H1 (cell line): ENCODE measurements at regions not wholly inside any gene's neighbourhood (a gene's known extent, or its start where the extent isn't known, plus 50 kb on each side); places are given as distances from the start of the nearest gene placed in this dataset.
"Not testable (repeated sequence)": the region's sequence is repeated elsewhere in the genome, so short reads cannot be mapped to it uniquely, and the experiment has no call there.

Experiments
- CTCF ChIA-PET: fragments of 300-600 bp; sonication (Branson Sonifier 250); formaldehyde crosslinking; loops from one replicate; lab custom pipeline; 2021; ENCODE audit not compliant: partially characterized antibody; lab: Charles Lee
- POLR2A ChIA-PET: fragments of 300-600 bp; sonication (Branson Sonifier 250); formaldehyde crosslinking; loops from one replicate; lab custom pipeline; 2021; ENCODE audit warnings: inconsistent platforms; ENCODE audit not compliant: partially characterized antibody; lab: Charles Lee
- DNase-seq, 2 experiments: peaks; one replicate each; pipeline versions ENCODE4 v3.0.0 to v3.0.0-alpha.2; 2010 to 2022; ENCODE audit warnings: low spot score in 2 of 2, low read depth in 1 of 2, mixed read lengths in 1 of 2
- FAIRE-seq: peaks from 2 replicates; lab custom pipeline; 2011; peaks lifted over from hg19 to GRCh38; lab: Jason Lieb, UNC
- H2AFZ ChIP-seq: 2 replicates; pipeline ENCODE4 v1.8.1; 2012; ENCODE audit warnings: low read length, inconsistent platforms
- H2AK5ac ChIP-seq: 2 replicates; pipeline ENCODE4 v1.6.1; 2013; ENCODE audit warnings: low read depth, low read length
- H2BK120ac ChIP-seq: replicated peaks from 2 replicates; pipeline ENCODE3; 2013; ENCODE audit warnings: low read depth, low read length, inconsistent platforms
- H2BK12ac ChIP-seq: 2 replicates; pipeline ENCODE4 v1.6.1; 2013; ENCODE audit warnings: low read depth, low read length
- H2BK15ac ChIP-seq: 2 replicates; pipeline ENCODE4 v1.6.1; 2013; ENCODE audit warnings: low read length
- H2BK20ac ChIP-seq: 2 replicates; pipeline ENCODE4 v1.6.1; 2013; ENCODE audit warnings: low read length
- H2BK5ac ChIP-seq: 2 replicates; pipeline ENCODE4 v1.6.1; 2013; ENCODE audit warnings: low read depth, low read length
- H3K14ac ChIP-seq: 2 replicates; pipeline ENCODE4 v1.6.1; 2013; ENCODE audit warnings: inconsistent platforms; ENCODE audit not compliant: insufficient read length
- H3K18ac ChIP-seq: 2 replicates; pipeline ENCODE4 v1.6.1; 2013; ENCODE audit warnings: low read length; ENCODE audit errors: extremely low read depth
- H3K23ac ChIP-seq: 2 replicates; pipeline ENCODE4 v1.6.1; 2013; ENCODE audit warnings: inconsistent platforms; ENCODE audit not compliant: insufficient read length
- H3K23me2 ChIP-seq: 2 replicates; pipeline ENCODE4 v1.6.1; 2013; ENCODE audit warnings: low read depth, low read length
- H3K27ac ChIP-seq: 2 replicates; pipeline ENCODE4 v1.6.1; 2011; ENCODE audit warnings: low read depth, low read length, inconsistent platforms
- H3K27me3 ChIP-seq, 4 experiments: replicated peaks in 1 of 4; 1 replicate in 1 of 4; 2 replicates in 3 of 4; pipeline versions ENCODE4 v1.6.1 to v1.8.1; 2011 to 2013; ENCODE audit warnings: low read length in 3 of 4, mild to moderate bottlenecking in 3 of 4, inconsistent platforms in 2 of 4, mixed read lengths in 2 of 4, moderate library complexity in 1 of 4; ENCODE audit not compliant: control insufficient read depth in 3 of 4, insufficient read depth in 3 of 4; ENCODE audit errors: extremely low read depth in 1 of 4
- H3K36me3 ChIP-seq, 4 experiments: 2 replicates each; pipeline versions ENCODE4 v1.6.1 to v1.8.1; 2011 to 2013; ENCODE audit warnings: mild to moderate bottlenecking in 4 of 4, low read length in 3 of 4, moderate library complexity in 2 of 4, control low read depth in 1 of 4, inconsistent platforms in 1 of 4; ENCODE audit not compliant: insufficient read depth in 4 of 4, control insufficient read depth in 2 of 4
- H3K4ac ChIP-seq: replicated peaks from 2 replicates; pipeline ENCODE3; 2013; ENCODE audit warnings: low read length, low read depth, mixed read lengths, inconsistent platforms; ENCODE audit not compliant: insufficient read length
- H3K4me1 ChIP-seq, 4 experiments: replicated peaks in 1 of 4; 1 replicate in 1 of 4; 2 replicates in 3 of 4; pipeline versions ENCODE4 v1.6.1 to v1.8.1; 2011 to 2013; ENCODE audit warnings: low read length in 3 of 4, inconsistent platforms in 2 of 4, mixed read lengths in 1 of 4; ENCODE audit not compliant: insufficient read depth in 4 of 4, control insufficient read depth in 3 of 4
- H3K4me2 ChIP-seq, 2 experiments: 2 replicates each; pipeline versions ENCODE4 v1.6.1 to v1.8.1; 2011 to 2013; ENCODE audit warnings: low read depth in 2 of 2, low read length in 2 of 2, control low read depth in 1 of 2, inconsistent platforms in 1 of 2, mild to moderate bottlenecking in 1 of 2; ENCODE audit not compliant: insufficient read depth in 1 of 2
- H3K4me3 ChIP-seq, 4 experiments: fragments of 200-600, 300-600 bp in 1 of 4; sonication (generic), shearing (Covaris generic), sonication (Bioruptor Twin) in 1 of 4; 2 replicates each; pipeline versions ENCODE4 v1.5.1 to v1.8.1; 2011 to 2016; ENCODE audit warnings: low read length in 4 of 4, low read depth in 3 of 4, control low read depth in 2 of 4, inconsistent platforms in 2 of 4, mild to moderate bottlenecking in 2 of 4, mixed read lengths in 1 of 4, moderate library complexity in 1 of 4; ENCODE audit not compliant: insufficient read depth in 2 of 4; ENCODE audit errors: extremely low read depth in 1 of 4
- H3K56ac ChIP-seq: replicated peaks from 2 replicates; pipeline ENCODE3; 2013; ENCODE audit warnings: low read depth, mild to moderate bottlenecking, mixed read lengths, low read length, inconsistent platforms; ENCODE audit not compliant: insufficient read length
- H3K79me1 ChIP-seq: 2 replicates; pipeline ENCODE4 v1.6.1; 2013; ENCODE audit warnings: low read depth, low read length, control low read depth
- H3K79me2 ChIP-seq, 2 experiments: 2 replicates each; pipeline versions ENCODE4 v1.6.1 to v1.8.1; 2012 to 2013; ENCODE audit warnings: low read length in 2 of 2, mild to moderate bottlenecking in 2 of 2, inconsistent platforms in 1 of 2; ENCODE audit not compliant: insufficient read depth in 2 of 2, control insufficient read depth in 1 of 2
- H3K9ac ChIP-seq, 4 experiments: replicated peaks in 1 of 4; 1 replicate in 1 of 4; 2 replicates in 3 of 4; pipeline versions ENCODE4 v1.6.1 to v1.8.1; 2011 to 2013; ENCODE audit warnings: low read depth in 3 of 4, low read length in 3 of 4, control low read depth in 2 of 4, mild to moderate bottlenecking in 2 of 4, moderate library complexity in 2 of 4, inconsistent platforms in 1 of 4; ENCODE audit errors: extremely low read depth in 1 of 4
- H3K9me3 ChIP-seq, 2 experiments: 2 replicates each; pipeline versions ENCODE4 v1.6.1 to v1.8.1; 2012 to 2013; ENCODE audit warnings: mild to moderate bottlenecking in 2 of 2, moderate library complexity in 2 of 2, control low read depth in 1 of 2, inconsistent platforms in 1 of 2, low read depth in 1 of 2, low read length in 1 of 2, mixed read lengths in 1 of 2; ENCODE audit not compliant: insufficient read depth in 2 of 2
- H4K20me1 ChIP-seq, 2 experiments: replicated peaks in 1 of 2; 2 replicates each; pipeline versions ENCODE3 to v1.8.1; 2011 to 2013; ENCODE audit warnings: inconsistent platforms in 2 of 2, low read length in 2 of 2, mild to moderate bottlenecking in 1 of 2; ENCODE audit not compliant: insufficient read depth in 2 of 2, control insufficient read depth in 1 of 2
- H4K5ac ChIP-seq: 2 replicates; pipeline ENCODE4 v1.6.1; 2013; ENCODE audit warnings: low read length, low read depth, mixed read lengths, inconsistent platforms; ENCODE audit not compliant: insufficient read length
- H4K8ac ChIP-seq: 2 replicates; pipeline ENCODE4 v1.8.0; 2013; ENCODE audit warnings: mild to moderate bottlenecking, moderate library complexity, low read length, inconsistent platforms; ENCODE audit not compliant: insufficient read depth; ENCODE audit errors: extremely low read depth
- H4K91ac ChIP-seq: replicated peaks from 2 replicates; pipeline ENCODE3; 2013; ENCODE audit warnings: low read length, mixed read lengths, inconsistent platforms; ENCODE audit not compliant: insufficient read length
- WGBS, 2 experiments: shearing (Covaris generic) in 1 of 2; methylation state at CpG; one replicate each; pipeline versions ENCODE4 v1.1.6 to v1.1.7; 2013 to 2015; ENCODE audit warnings: low lambda C conversion rate in 2 of 2, mixed read lengths in 2 of 2, inconsistent platforms in 1 of 2, low coverage in 1 of 2, missing lambda C conversion rate in 1 of 2; ENCODE audit not compliant: insufficient replicate concordance in 2 of 2, insufficient coverage in 1 of 2, insufficient read length in 1 of 2; ENCODE audit errors: extremely low coverage in 1 of 2, missing lambda C conversion rate in 1 of 2; 5-methylcytosine and 5-hydroxymethylcytosine counted together

DNA sequence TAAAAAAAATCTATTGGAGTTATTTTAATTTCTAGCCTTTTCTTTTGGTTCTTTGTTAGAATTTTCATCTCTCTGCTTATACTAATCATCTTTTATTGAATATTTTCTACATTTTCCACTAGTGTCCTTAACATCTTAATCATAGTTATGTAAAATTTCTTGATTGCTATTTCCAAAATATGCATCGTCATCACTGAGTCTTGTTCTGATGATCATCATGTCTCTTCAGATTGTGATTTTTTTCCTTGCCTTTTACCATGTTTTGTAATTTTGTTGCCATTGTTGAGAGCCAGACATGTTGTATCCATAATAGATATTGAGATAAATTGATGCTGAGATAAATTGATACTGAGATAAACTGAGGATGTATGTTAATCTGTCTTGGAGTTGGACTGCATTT lies 919.1 kb upstream of the FOXG1 start:
- H3K79me2 ChIP-seq, H3K4me2 ChIP-seq, H3K18ac ChIP-seq, H3K23ac ChIP-seq, H3K4me3 ChIP-seq, H2BK20ac ChIP-seq, DNase-seq, H2AK5ac ChIP-seq, H3K56ac ChIP-seq, H3K9me3 ChIP-seq, H2BK15ac ChIP-seq, H3K14ac ChIP-seq, H2BK120ac ChIP-seq, H4K91ac ChIP-seq, H3K27me3 ChIP-seq, H3K9ac ChIP-seq, H2BK12ac ChIP-seq, H2AFZ ChIP-seq, H3K23me2 ChIP-seq, CTCF ChIA-PET, H3K36me3 ChIP-seq, FAIRE-seq, H3K27ac ChIP-seq, H2BK5ac ChIP-seq, H3K4ac ChIP-seq, H4K8ac ChIP-seq, H3K79me1 ChIP-seq, POLR2A ChIA-PET, H3K4me1 ChIP-seq, H4K20me1 ChIP-seq, H4K5ac ChIP-seq: not testable (repeated sequence)
- 100% methylated on average over 1 of the region's 1 CpG; no CpG with 5 or more reads in 1 of the 2 experiments for WGBS, 2 experiments
